Nephron (organoid): ENCODE measurements at regions not wholly inside any gene's neighbourhood (a gene's known extent, or its start where the extent isn't known, plus 50 kb on each side); places are given as distances from the start of the nearest gene placed in this dataset.

Source experiments
- H3K27ac Mint-ChIP-seq, 3 experiments: 2 replicates each; pipeline ENCODE4 v1.8.0; 2020; ENCODE audit warnings: mixed read lengths in 3 of 3, mild to moderate bottlenecking in 2 of 3, moderate library complexity in 1 of 3
- H3K27me3 Mint-ChIP-seq: 2 replicates; pipeline ENCODE4 v1.8.0; 2021; ENCODE audit warnings: low read depth, mild to moderate bottlenecking, moderate library complexity, mixed read lengths
- H3K36me3 Mint-ChIP-seq: 2 replicates; pipeline ENCODE4 v1.8.0; 2020; ENCODE audit warnings: low read depth, mixed read lengths
- H3K4me1 Mint-ChIP-seq: 2 replicates; pipeline ENCODE4 v1.8.0; 2020; ENCODE audit warnings: mixed read lengths
- H3K4me3 Mint-ChIP-seq, 3 experiments: 2 replicates each; pipeline ENCODE4 v1.8.0; 2020; ENCODE audit warnings: mild to moderate bottlenecking in 3 of 3, mixed read lengths in 3 of 3, moderate library complexity in 2 of 3
- H3K9me3 Mint-ChIP-seq: 2 replicates; pipeline ENCODE4 v1.8.0; 2020; ENCODE audit warnings: mixed read lengths
- CTCF ChIP-seq, 3 experiments: fragments of 200-600 bp; sonication (generic); IDR thresholded peaks; one replicate each; pipeline ENCODE4 v1.5.0; 2021; ENCODE audit warnings: antibody characterized with exemption in 3 of 3; ENCODE audit not compliant: unreplicated experiment in 3 of 3

GRCh38 chr4:54484383-54484782, 173.4 kb upstream of the KIT start:
- Mint-ChIP-seq H3K9me3 (peaks cover 8% of the 10 kb centered on the region), H3K27me3 (no peaks in the 10 kb centered on the region), H3K36me3 (no peaks in the 10 kb centered on the region), H3K4me3 (no peak overlapping the region), H3K27ac (no peak overlapping the region), H3K4me1 (no peaks in the 10 kb centered on the region)
- TF ChIP-seq CTCF (IDR thresholded peaks at IDR 0.05; ENCODE audit: unreplicated experiment in 3 of 3): no peak

DNA sequence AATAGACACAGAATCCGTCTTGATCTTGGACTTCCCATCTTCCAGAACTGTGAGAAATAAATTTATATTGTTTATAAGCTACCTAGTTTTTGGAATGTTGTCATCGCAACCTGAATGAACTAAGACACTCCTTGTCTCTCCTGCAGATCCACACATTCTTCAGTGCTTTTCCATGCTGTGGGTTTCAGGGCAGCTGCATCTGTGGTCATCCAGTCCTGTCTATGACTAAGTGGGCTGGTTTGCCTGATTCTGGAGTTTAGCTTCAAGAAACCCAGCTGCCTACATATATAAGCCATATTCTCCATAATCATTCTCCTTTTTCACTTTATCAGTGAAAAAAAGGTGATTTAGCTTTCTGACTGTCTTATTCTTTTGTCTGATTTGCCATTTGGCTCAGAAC, 170.3 kb upstream of the KIT start:
- Mint-ChIP-seq H3K27me3 (no peaks in the 10 kb centered on the region), H3K4me3 (no peak overlapping the region), H3K27ac (no peak overlapping the region), H3K4me1 (no peaks in the 10 kb centered on the region), H3K9me3 (no peaks in the 10 kb centered on the region), H3K36me3 (no peaks in the 10 kb centered on the region)
- no peak for TF ChIP-seq CTCF (IDR thresholded peaks at IDR 0.05; ENCODE audit: unreplicated experiment in 3 of 3)

DNA sequence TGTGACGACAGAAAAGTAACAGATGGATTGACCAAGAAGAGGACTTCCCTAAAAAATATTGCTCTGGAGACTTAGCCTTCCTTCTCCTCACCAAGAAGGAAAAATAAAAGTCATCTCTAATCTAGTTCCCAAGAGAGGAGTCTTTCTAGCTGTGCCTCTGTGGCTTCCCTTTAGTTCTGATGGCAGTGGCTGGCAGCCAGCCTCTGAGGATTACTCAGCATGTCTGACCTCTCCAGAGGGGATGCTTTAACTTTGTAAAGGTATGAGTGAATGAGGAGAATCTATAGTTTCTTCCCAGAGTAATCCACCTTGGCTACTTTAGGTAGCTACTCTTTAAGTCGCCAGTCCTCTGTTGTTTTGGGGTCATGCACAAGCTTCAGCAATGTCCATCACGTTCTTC, 163.9 kb upstream of the KIT start:
- H3K9me3 Mint-ChIP-seq: peaks cover 3% of the 10 kb centered on the region
- no peaks in the 10 kb centered on the region for H3K36me3 Mint-ChIP-seq
- TF ChIP-seq CTCF (IDR thresholded peaks at IDR 0.05; ENCODE audit: unreplicated experiment in 3 of 3): no peak
- H3K27ac Mint-ChIP-seq: no peak overlapping the region
- H3K27me3 Mint-ChIP-seq: no peaks in the 10 kb centered on the region
- H3K4me3 Mint-ChIP-seq: no peak overlapping the region
- no peaks in the 10 kb centered on the region for H3K4me1 Mint-ChIP-seq

DNA sequence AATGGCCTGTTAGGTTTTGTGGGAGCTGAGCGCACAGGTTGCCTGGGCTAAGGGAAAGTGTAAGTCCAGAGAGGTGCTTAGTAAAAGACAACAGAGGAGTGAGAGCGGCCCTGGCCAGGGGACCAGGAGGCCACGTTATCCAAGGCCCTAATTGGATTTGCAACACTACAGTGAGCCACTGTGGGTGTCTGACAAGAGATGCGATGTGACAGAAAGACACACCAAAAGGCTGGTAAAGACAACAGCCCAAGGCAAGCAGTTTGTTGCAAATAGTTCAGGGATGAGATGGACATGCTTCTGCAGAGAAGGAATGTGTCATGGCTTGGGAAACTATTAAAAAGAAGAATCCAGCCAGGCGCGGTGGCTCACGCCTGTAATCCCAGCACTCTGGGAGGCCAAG, 162.7 kb upstream of the KIT start:
- peaks cover 3% of the 10 kb centered on the region for H3K9me3 Mint-ChIP-seq
- TF ChIP-seq CTCF (IDR thresholded peaks at IDR 0.05; ENCODE audit: unreplicated experiment in 3 of 3): no peak
- no peaks in the 10 kb centered on the region for H3K36me3 Mint-ChIP-seq
- H3K4me3 Mint-ChIP-seq: no peak overlapping the region
- H3K4me1 Mint-ChIP-seq: peaks cover 5% of the 10 kb centered on the region
- peaks cover 4% of the 10 kb centered on the region for H3K27me3 Mint-ChIP-seq
- no peak overlapping the region for H3K27ac Mint-ChIP-seq

GRCh38 chr4:54495641-54496040, 162.1 kb upstream of the KIT start:
- peaks cover 4% of the 10 kb centered on the region for H3K27me3 Mint-ChIP-seq
- no peak overlapping the region for H3K27ac Mint-ChIP-seq
- no peak overlapping the region for H3K4me3 Mint-ChIP-seq
- peaks cover 5% of the 10 kb centered on the region for H3K4me1 Mint-ChIP-seq
- no peak for TF ChIP-seq CTCF (IDR thresholded peaks at IDR 0.05; ENCODE audit: unreplicated experiment in 3 of 3)
- no peaks in the 10 kb centered on the region for H3K36me3 Mint-ChIP-seq
- H3K9me3 Mint-ChIP-seq: peaks cover 3% of the 10 kb centered on the region

- H3K27ac Mint-ChIP-seq: no peak overlapping the region
- peaks cover 5% of the 10 kb centered on the region for H3K4me1 Mint-ChIP-seq
- H3K36me3 Mint-ChIP-seq: no peaks in the 10 kb centered on the region
- no peak overlapping the region for H3K4me3 Mint-ChIP-seq
- peaks cover 3% of the 10 kb centered on the region for H3K9me3 Mint-ChIP-seq
- peaks cover 8% of the 10 kb centered on the region for H3K27me3 Mint-ChIP-seq
- TF ChIP-seq CTCF (IDR thresholded peaks at IDR 0.05; ENCODE audit: unreplicated experiment in 3 of 3): no peak
Measured at GRCh38 chr4:54496412-54496811, 161.3 kb upstream of the KIT start.
